ENCODE measurements at regions not wholly inside any gene's neighbourhood (a gene's known extent, or its start where the extent isn't known, plus 50 kb on each side); places are given as distances from the start of the nearest gene placed in this dataset.

DNA sequence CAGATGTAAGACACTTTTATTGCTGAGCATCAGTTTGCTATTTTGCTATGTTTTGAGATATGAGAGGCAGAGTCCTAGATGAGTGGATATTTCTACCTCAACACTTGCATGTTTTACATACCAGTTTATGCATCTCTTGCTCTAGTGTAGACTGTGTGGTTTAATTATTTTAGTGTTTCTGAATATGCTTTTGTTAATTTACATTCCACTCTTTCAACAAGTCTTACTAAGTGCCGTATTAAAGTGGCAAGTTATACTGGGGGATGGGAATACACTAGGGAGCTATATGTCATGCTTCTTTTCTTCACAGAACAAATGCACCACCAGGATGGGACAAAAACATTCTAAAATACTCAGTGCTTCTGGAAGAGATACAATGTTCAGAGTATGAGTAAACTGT, 507.7 kb upstream of the PRMT6 start:
- H3K9ac ChIP-seq (replicated peaks; ENCODE audit: extremely low read depth, insufficient read depth, low read length): no peak overlapping the region
- no peak overlapping the region for H2AFZ ChIP-seq (ENCODE audit: low read depth, low read length)
- BruUV-seq (replicated peaks): no TSS peak
- dilution Hi-C loops (cut with MboI; ENCODE audit: extremely low pct_ligation_motif_present, low sequenced_read_pairs) (no loop called here), intact Hi-C loops (cut with micrococcal nuclease) (no loop called here)
- H3K27me3 ChIP-seq (ENCODE audit: control insufficient read depth in 2 of 2, insufficient read depth in 2 of 2, low read length in 2 of 2): no peaks in the 10 kb centered on the region
- no peak overlapping the region for H3K4me3 ChIP-seq (replicated peaks in 1 of 3; ENCODE audit: insufficient read depth in 1 of 3, low read depth in 1 of 3, low read length in 3 of 3)
- no peaks in the 10 kb centered on the region for H3K36me3 ChIP-seq (ENCODE audit: control insufficient read depth in 2 of 2, extremely low read depth in 1 of 2, insufficient read depth in 2 of 2, low read length in 2 of 2)
- no peaks in the 10 kb centered on the region for H3K9me1 ChIP-seq (replicated peaks; ENCODE audit: control insufficient read depth, extremely low read depth, insufficient read depth, low read length)
- no peaks in the 10 kb centered on the region for H3K79me2 ChIP-seq (ENCODE audit: control insufficient read depth, insufficient read depth, low read length)
- CTCF ChIA-PET: no interaction called here
- no peaks in the 10 kb centered on the region for H3K9me3 ChIP-seq (replicated peaks; ENCODE audit: control insufficient read depth, insufficient read depth, low read length)
- TF ChIP-seq MYC (IDR thresholded peaks at IDR 0.05; ENCODE audit: low read depth, low read length): no peak
- no peak for TF ChIP-seq JUN (IDR thresholded peaks at IDR 0.05; ENCODE audit: borderline replicate concordance, insufficient read depth, insufficient read length, low read depth)
- no peak for TF ChIP-seq EZH2 (IDR thresholded peaks at IDR 0.05; ENCODE audit: borderline replicate concordance, low read depth, low read length, severe bottlenecking)
- no peak for TF ChIP-seq POLR2A (IDR thresholded peaks at IDR 0.05; ENCODE audit: low read depth, low read length)
- H3K4me1 ChIP-seq (ENCODE audit: control insufficient read depth, extremely low read depth, insufficient read depth, low read length): no peaks in the 10 kb centered on the region
- no peaks in the 10 kb centered on the region for H4K20me1 ChIP-seq (replicated peaks; ENCODE audit: control insufficient read depth, extremely low read depth, insufficient read depth, low read length)
- POLR2A ChIA-PET: no interaction called here
- H3K4me2 ChIP-seq (ENCODE audit: insufficient read depth, low read length): no peak overlapping the region
- DNase-seq (ENCODE audit: low read depth, low spot score) (no peak), FAIRE-seq (no peak)
- H3K27ac ChIP-seq (ENCODE audit: insufficient read depth, low read depth, low read length): no peak overlapping the region

DNA sequence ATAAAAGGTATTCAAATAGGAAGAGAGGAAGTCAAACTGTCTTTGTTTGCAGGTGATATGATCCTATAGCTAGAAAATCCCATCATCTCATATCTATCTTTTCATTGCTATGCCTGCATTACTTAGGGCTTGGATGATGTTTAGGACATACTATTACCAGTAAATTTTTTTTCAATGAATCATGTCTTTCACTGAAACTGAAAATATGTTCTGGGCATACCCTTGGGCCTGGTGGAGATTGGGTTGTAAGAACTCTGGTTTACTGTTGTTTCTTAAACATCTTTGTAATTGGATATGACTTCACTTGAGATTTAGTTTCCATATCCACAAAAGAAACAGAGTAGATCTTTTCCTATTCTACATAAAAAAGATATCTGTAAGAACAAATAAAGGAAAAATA, 502.2 kb upstream of the PRMT6 start:
- Histone ChIP-seq H3K4me3 (replicated peaks in 1 of 3; ENCODE audit: insufficient read depth in 1 of 3, low read depth in 1 of 3, low read length in 3 of 3) (no peak overlapping the region), H3K4me1 (ENCODE audit: control insufficient read depth, extremely low read depth, insufficient read depth, low read length) (no peaks in the 10 kb centered on the region), H3K9ac (replicated peaks; ENCODE audit: extremely low read depth, insufficient read depth, low read length) (no peak overlapping the region), H3K9me1 (replicated peaks; ENCODE audit: control insufficient read depth, extremely low read depth, insufficient read depth, low read length) (no peaks in the 10 kb centered on the region), H3K9me3 (replicated peaks; ENCODE audit: control insufficient read depth, insufficient read depth, low read length) (peaks cover 2% of the 10 kb centered on the region), H3K27me3 (ENCODE audit: control insufficient read depth in 2 of 2, insufficient read depth in 2 of 2, low read length in 2 of 2) (no peaks in the 10 kb centered on the region), H2AFZ (ENCODE audit: low read depth, low read length) (no peak overlapping the region), H4K20me1 (replicated peaks; ENCODE audit: control insufficient read depth, extremely low read depth, insufficient read depth, low read length) (no peaks in the 10 kb centered on the region), H3K4me2 (ENCODE audit: insufficient read depth, low read length) (no peak overlapping the region), H3K79me2 (ENCODE audit: control insufficient read depth, insufficient read depth, low read length) (no peaks in the 10 kb centered on the region), H3K27ac (ENCODE audit: insufficient read depth, low read depth, low read length) (no peak overlapping the region), H3K36me3 (ENCODE audit: control insufficient read depth in 2 of 2, extremely low read depth in 1 of 2, insufficient read depth in 2 of 2, low read length in 2 of 2) (no peaks in the 10 kb centered on the region)
- ChIA-PET POLR2A (no interaction called here), CTCF (no interaction called here)
- dilution Hi-C loops (cut with MboI; ENCODE audit: extremely low pct_ligation_motif_present, low sequenced_read_pairs) (no loop called here), intact Hi-C loops (cut with micrococcal nuclease) (no loop called here)
- DNase-seq (ENCODE audit: low read depth, low spot score) (no peak), FAIRE-seq (no peak)
- no TSS peak for BruUV-seq (replicated peaks)
- TF ChIP-seq JUN (IDR thresholded peaks at IDR 0.05; ENCODE audit: borderline replicate concordance, insufficient read depth, insufficient read length, low read depth) (no peak), POLR2AphosphoS5 (IDR thresholded peaks at IDR 0.05; ENCODE audit: insufficient read depth, low read depth, low read length) (no peak), FOS (IDR thresholded peaks at IDR 0.05; ENCODE audit: borderline replicate concordance, insufficient read depth, low read length) (no peak)
- TF ChIP-seq, protein P1, sequence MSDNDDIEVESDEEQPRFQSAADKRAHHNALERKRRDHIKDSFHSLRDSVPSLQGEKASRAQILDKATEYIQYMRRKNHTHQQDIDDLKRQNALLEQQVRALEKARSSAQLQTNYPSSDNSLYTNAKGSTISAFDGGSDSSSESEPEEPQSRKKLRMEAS (IDR thresholded peaks at IDR 0.05; ENCODE audit: insufficient read depth, insufficient read length): no peak

Data from endothelial cell of umbilical vein (primary cell).